Effector memory CD4-positive, alpha-beta T cell (primary cell): ENCODE measurements at regions not wholly inside any gene's neighbourhood (a gene's known extent, or its start where the extent isn't known, plus 50 kb on each side); places are given as distances from the start of the nearest gene placed in this dataset.

Experiments used
- DNase-seq, 3 donors: peaks; one replicate each; pipeline ENCODE4 v3.0.0-alpha.2; 2020
- H3K27ac ChIP-seq: 2 replicates; pipeline ENCODE4 v1.7.0; 2013; ENCODE audit warnings: mild to moderate bottlenecking, low read length, moderate library complexity; ENCODE audit not compliant: insufficient read depth, poor library complexity, severe bottlenecking
- H3K27me3 ChIP-seq: replicated peaks from 2 replicates; pipeline ENCODE4 v1.7.0; 2013; ENCODE audit warnings: mild to moderate bottlenecking, low read length; ENCODE audit not compliant: insufficient read depth, control insufficient read depth, poor library complexity, severe bottlenecking
- H3K36me3 ChIP-seq: 2 replicates; pipeline ENCODE4 v1.7.0; 2013; ENCODE audit warnings: mild to moderate bottlenecking, low read length, moderate library complexity; ENCODE audit not compliant: control insufficient read depth, insufficient read depth
- H3K4me1 ChIP-seq: 2 replicates; pipeline ENCODE4 v1.7.0; 2013; ENCODE audit warnings: low read length, mild to moderate bottlenecking; ENCODE audit not compliant: control insufficient read depth, insufficient read depth, poor library complexity, severe bottlenecking
- H3K4me3 ChIP-seq: 2 replicates; pipeline ENCODE4 v1.7.0; 2013; ENCODE audit warnings: low read length, low read depth, mild to moderate bottlenecking; ENCODE audit not compliant: insufficient read depth, poor library complexity, severe bottlenecking
- H3K9me3 ChIP-seq: 2 replicates; pipeline ENCODE4 v1.7.0; 2013; ENCODE audit warnings: mild to moderate bottlenecking, low read length, moderate library complexity; ENCODE audit not compliant: control insufficient read depth

DNA sequence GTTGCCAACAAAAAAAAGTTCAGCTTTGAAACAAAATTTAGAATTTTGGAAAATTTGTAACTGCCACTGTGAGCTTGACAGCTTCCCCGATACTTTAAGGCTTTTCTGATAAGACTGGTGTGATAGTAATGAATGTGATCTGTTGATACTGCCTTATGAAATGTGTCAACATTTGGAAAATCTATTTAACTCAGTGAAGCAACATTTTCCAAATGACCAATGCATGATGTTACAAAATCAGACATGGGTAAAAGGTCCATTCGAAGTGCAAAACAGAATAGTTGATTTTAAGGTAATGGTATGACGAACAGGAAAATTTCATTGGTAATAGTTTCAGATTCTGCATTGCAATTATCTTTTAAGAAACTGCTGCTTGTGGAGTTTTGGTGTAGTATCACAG is 175.4 kb downstream of the SEM1 start:
- H3K27ac ChIP-seq = no peak overlapping the region
- no peak overlapping the region for H3K4me3 ChIP-seq
- no peaks in the 10 kb centered on the region for H3K4me1 ChIP-seq
- no peaks in the 10 kb centered on the region for H3K9me3 ChIP-seq
- no peaks in the 10 kb centered on the region for H3K36me3 ChIP-seq
- DNase-seq = no peak
- H3K27me3 ChIP-seq = no peaks in the 10 kb centered on the region

DNA sequence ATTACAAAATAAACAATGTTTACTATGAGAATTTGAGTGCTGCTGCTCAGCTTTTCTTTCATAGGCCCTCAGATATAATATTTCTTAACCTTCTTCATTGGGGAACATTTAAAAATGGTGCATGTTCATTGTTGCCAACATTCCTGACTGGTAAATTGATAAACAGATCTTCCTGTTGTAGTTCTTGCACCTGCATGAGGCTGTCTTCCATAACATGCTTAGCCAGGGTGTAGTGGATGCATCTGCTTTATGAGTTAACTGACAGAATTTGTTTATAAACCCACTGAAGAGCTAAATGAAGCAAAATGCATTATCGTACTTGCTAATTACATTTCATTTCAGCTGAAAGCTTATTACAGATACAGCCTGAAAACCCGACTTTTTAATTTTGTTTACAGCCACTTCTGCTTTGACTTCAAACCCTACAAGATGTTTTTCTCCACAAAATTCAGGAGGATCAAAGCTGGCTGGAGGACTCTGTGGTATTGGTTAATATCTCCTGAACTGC is 177.2 kb downstream of the SEM1 start:
- no peaks in the 10 kb centered on the region for H3K36me3 ChIP-seq

DNA sequence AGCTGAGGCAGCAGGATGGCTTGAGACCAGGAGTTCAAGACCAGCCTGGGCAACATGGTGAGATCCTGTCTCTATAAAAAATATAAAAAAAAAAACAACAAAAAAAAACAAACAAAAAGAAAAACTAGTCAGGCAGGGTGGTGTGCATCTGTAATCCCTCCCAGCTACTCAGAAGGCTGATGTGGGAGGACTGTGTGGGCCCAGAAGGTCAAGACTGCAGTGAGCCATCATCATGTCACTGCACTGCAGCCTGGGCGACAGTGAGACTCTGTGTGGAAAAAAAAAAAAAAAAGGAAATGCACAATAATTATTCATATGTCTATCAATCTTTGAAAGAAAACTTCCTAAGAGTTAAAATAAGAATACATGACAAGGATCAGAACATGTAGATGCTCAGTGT is 178.3 kb downstream of the SEM1 start:
- H3K4me1 ChIP-seq = no peaks in the 10 kb centered on the region
- H3K9me3 ChIP-seq = no peaks in the 10 kb centered on the region
- H3K36me3 ChIP-seq = no peaks in the 10 kb centered on the region
- no peaks in the 10 kb centered on the region for H3K27me3 ChIP-seq
- no peak overlapping the region for H3K27ac ChIP-seq
- no peak overlapping the region for H3K4me3 ChIP-seq
- DNase-seq = no peak

More for the DNA sequence above, 177.2 kb downstream of the SEM1 start:
- no peak for DNase-seq
- Histone ChIP-seq H3K9me3 (no peaks in the 10 kb centered on the region), H3K4me3 (no peak overlapping the region), H3K4me1 (no peaks in the 10 kb centered on the region), H3K27ac (no peak overlapping the region), H3K27me3 (no peaks in the 10 kb centered on the region)

DNA sequence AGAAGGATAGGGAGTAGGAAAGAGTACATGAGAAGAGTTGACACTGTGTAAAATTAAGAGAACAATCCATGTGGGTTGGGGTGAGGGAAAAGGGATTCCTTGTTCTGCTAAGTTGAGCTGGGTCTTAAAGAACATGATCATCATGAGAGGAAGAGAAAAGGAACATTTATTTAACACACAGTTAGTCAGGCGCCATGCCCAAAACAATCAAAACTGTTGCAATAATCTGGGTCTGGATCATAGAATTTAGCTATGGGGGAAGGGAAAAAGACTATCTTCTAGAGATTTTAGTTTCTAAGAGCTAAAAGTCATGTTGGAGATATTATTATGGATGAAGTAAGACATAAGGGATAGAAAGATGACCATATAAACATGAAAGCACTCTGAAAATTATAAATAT is 178.9 kb downstream of the SEM1 start:
- Histone ChIP-seq H3K36me3 (no peaks in the 10 kb centered on the region), H3K9me3 (no peaks in the 10 kb centered on the region), H3K27me3 (no peaks in the 10 kb centered on the region), H3K4me1 (no peaks in the 10 kb centered on the region), H3K27ac (no peak overlapping the region), H3K4me3 (no peak overlapping the region)
- no peak for DNase-seq

DNA sequence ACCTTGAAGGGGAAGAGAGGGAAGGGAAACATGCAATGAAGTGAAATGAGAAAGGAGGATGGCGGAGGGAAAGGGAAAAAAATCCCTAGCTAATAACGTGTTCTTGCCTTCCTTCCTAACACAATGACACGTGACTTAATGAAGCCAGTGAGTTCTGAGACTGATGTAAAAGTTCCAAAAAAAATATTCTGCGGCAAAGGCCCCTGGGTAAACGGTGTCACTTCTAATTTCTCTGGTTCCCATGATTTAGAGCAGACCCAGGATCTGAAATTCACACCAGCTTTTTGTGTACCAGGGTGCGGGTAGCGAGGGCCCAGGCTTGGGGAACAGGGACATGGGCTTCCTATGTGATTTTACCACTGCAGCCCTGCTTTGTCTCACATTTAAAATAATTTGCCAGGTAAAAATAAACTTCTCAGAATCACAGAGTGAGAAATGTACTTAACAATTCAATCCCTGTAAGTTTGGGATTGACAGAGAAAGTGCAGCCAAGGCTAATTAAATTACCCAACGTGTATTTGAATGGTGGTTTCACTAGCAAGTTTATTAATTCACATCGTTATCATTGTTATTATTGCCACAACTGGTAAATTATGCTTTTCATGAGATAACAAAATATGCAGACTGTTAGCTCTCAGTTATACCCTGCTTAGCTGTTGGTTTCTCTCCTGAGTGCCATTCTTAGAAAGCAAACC is 182.4 kb downstream of the SEM1 start:
- Histone ChIP-seq H3K27me3 (no peaks in the 10 kb centered on the region), H3K27ac (no peak overlapping the region), H3K36me3 (no peaks in the 10 kb centered on the region), H3K4me3 (no peak overlapping the region), H3K9me3 (no peaks in the 10 kb centered on the region), H3K4me1 (no peaks in the 10 kb centered on the region)
- DNase-seq = no peak

DNA sequence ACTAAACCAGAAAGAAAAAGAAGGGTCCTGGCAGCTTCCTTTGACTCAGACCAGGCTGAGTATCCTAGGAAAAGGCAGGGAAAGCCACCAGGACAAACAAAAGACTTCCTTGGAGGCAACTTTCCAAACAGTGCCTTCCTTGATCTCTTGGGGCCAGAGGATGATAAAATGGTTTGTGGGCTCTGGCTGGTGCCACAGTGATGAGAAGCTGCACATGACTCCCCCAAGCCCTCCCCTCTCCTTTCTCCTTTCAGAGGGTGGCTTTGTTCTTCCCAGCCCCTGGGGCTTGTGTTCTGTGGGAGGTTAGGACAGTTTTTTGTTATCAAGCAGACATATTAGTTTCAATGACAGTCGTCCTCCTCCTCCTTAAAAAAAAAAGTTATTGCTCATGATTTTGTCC is 183.2 kb downstream of the SEM1 start:
- no peak for DNase-seq
- H3K4me3 ChIP-seq = no peak overlapping the region
- H3K27ac ChIP-seq = no peak overlapping the region
- no peaks in the 10 kb centered on the region for H3K4me1 ChIP-seq
- no peaks in the 10 kb centered on the region for H3K9me3 ChIP-seq
- H3K27me3 ChIP-seq = no peaks in the 10 kb centered on the region
- no peaks in the 10 kb centered on the region for H3K36me3 ChIP-seq

DNA sequence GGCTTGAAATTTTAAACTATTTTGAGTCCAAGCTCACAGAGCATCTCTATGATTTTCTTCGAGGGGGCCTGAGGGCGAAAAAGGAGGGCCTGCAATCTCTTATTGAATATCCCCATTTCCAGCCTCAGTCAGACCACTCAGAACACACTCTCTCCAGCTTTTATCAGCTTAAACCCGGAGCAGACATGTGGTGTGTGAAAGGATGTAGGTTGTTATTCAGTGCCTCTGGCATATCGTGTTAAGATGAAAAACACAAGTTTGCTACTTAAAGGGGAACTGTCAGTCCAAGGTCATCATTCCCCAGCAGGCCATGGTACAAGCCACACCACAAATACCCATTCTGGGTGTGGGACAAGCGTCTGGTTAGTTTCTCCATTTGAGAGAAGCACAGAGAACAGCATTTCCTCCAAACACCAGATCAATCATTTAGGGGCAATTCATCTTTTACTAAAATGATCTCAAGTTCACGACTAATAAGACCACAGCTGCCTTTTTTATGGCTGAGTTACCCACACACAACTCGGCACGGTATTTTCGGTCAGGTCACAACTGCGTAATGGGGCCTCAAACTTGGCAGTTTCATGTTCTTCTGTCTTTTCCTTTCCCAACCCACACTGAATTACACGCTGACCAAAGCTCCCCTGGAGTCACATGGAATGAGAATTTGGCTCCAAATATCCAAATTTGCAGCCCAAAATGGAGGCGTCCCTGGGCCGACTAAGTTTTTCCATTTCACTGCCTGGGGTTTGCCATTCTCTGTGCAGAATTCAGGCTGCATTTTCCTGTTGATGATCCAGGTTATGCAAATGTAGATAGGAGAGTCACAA is 188.4 kb downstream of the SEM1 start:
- DNase-seq = no peak
- Histone ChIP-seq H3K27me3 (no peaks in the 10 kb centered on the region), H3K36me3 (no peaks in the 10 kb centered on the region), H3K27ac (no peak overlapping the region), H3K4me1 (no peaks in the 10 kb centered on the region), H3K4me3 (no peak overlapping the region), H3K9me3 (no peaks in the 10 kb centered on the region)

DNA sequence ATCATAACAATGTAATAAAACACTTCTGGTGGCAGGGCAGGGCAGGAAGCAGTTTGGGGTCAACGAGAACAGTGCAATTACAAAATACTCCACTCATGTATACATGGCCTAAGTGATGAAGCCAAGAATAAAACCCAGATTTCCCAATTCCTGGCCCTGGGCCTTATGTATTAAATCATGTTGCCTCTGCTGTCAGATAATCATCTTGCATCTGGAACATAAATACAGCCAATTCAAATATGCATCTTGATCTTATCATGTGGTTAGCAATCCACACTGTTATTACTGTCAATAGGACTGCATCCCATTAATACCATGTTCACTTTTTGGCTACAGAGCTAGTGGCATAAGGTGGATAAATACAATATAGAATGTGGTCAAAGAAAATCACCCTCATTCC is 186.5 kb upstream of the SLC25A13 start:
- H3K9me3 ChIP-seq = no peaks in the 10 kb centered on the region
- no peak overlapping the region for H3K27ac ChIP-seq
- H3K4me3 ChIP-seq = no peak overlapping the region
- no peak for DNase-seq
- H3K4me1 ChIP-seq = no peaks in the 10 kb centered on the region
- H3K27me3 ChIP-seq = no peaks in the 10 kb centered on the region
- no peaks in the 10 kb centered on the region for H3K36me3 ChIP-seq

DNA sequence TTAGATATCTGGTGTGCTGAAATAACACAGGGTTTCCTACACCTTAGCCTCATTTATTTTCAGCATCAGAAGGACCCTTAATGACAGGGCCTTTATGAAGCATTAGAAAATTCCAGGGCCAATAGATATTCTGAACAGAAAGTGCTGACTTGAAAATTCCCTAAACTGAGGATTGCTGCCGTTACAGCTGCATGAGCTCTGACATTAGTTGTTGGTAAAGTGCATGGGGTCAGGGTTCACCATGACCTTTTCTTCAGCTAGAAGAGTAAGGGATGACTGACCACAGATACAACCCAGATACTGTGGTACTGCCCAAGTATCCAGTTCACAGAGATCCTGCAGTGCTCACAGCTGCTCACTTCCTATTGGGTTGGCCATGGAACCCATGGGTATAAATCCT is 181.7 kb upstream of the SLC25A13 start:
- no peak for DNase-seq
- Histone ChIP-seq H3K36me3 (no peaks in the 10 kb centered on the region), H3K9me3 (no peaks in the 10 kb centered on the region), H3K4me1 (no peaks in the 10 kb centered on the region), H3K4me3 (no peak overlapping the region), H3K27ac (no peak overlapping the region), H3K27me3 (no peaks in the 10 kb centered on the region)

DNA sequence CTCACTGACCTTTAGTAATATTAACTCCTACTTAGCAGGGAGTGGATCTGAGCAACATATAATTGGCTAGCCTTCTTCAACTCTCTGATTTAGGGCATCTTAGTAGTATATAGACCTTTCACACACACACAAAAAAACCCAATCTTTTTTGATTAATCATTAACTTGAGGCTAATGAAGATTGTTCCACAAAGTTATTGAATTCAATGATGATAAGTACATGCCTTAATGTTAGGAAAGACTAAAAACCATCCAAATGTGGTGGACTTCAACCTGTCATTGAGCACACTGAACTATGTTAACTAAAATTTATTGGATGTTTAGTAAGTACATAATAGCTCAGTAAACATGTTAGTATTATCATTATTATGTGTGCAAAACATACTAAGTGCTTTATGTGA is 179.4 kb upstream of the SLC25A13 start:
- no peak overlapping the region for H3K27ac ChIP-seq
- no peaks in the 10 kb centered on the region for H3K36me3 ChIP-seq
- no peak overlapping the region for H3K4me3 ChIP-seq
- DNase-seq = no peak
- H3K27me3 ChIP-seq = no peaks in the 10 kb centered on the region
- no peaks in the 10 kb centered on the region for H3K4me1 ChIP-seq
- no peaks in the 10 kb centered on the region for H3K9me3 ChIP-seq
